CD14-positive monocyte (primary cell): ENCODE measurements at regions not wholly inside any gene's neighbourhood (a gene's known extent, or its start where the extent isn't known, plus 50 kb on each side); places are given as distances from the start of the nearest gene placed in this dataset.

ENCODE experiments used
- DNase-seq, 3 donors: peaks; one replicate each; pipeline ENCODE4 v3.0.0-alpha.2; 2011 to 2022
- H2AFZ ChIP-seq: 2 replicates; pipeline ENCODE4 v1.6.0; 2012; ENCODE audit warnings: mild to moderate bottlenecking, low read depth, low read length, inconsistent platforms; ENCODE audit not compliant: insufficient read depth, poor library complexity, severe bottlenecking
- H3K27ac ChIP-seq, 2 donors: 1 replicate in 1 of 2; 2 replicates in 1 of 2; pipeline ENCODE4 v1.5.1; 2012 to 2013; ENCODE audit warnings: low read length in 2 of 2, control low read depth in 1 of 2, inconsistent platforms in 1 of 2, low read depth in 1 of 2, mild to moderate bottlenecking in 1 of 2
- H3K27me3 ChIP-seq, 2 donors: one replicate each; pipeline versions ENCODE4 v1.6.0 to v1.6.1; 2011 to 2013; ENCODE audit warnings: low read length in 2 of 2; ENCODE audit not compliant: control insufficient read depth in 2 of 2, insufficient read depth in 2 of 2
- H3K36me3 ChIP-seq, 2 donors: replicated peaks in 1 of 2; 1 replicate in 1 of 2; 2 replicates in 1 of 2; pipeline versions ENCODE4 v1.5.1 to v1.6.1; 2012 to 2013; ENCODE audit warnings: low read length in 2 of 2, control low read depth in 1 of 2, inconsistent platforms in 1 of 2, mild to moderate bottlenecking in 1 of 2; ENCODE audit not compliant: insufficient read depth in 2 of 2, control insufficient read depth in 1 of 2
- H3K4me1 ChIP-seq, 2 donors: 1 replicate in 1 of 2; 2 replicates in 1 of 2; pipeline versions ENCODE4 v1.5.1 to v1.6.1; 2012 to 2013; ENCODE audit warnings: low read length in 2 of 2, control low read depth in 1 of 2, inconsistent platforms in 1 of 2, mild to moderate bottlenecking in 1 of 2, moderate library complexity in 1 of 2; ENCODE audit not compliant: insufficient read depth in 2 of 2, control insufficient read depth in 1 of 2
- H3K4me2 ChIP-seq: replicated peaks from 2 replicates; pipeline ENCODE3; 2012; ENCODE audit warnings: low read length, moderate library complexity, mild to moderate bottlenecking; ENCODE audit not compliant: poor library complexity, severe bottlenecking; ENCODE audit errors: extremely low read depth
- H3K4me3 ChIP-seq, 3 experiments: fragments of 200-600 bp in 1 of 3; sonication (generic) in 1 of 3; replicated peaks in 1 of 3; 1 replicate in 2 of 3; 2 replicates in 1 of 3; pipeline ENCODE4 v1.5.1; 2011 to 2013; ENCODE audit warnings: low read length in 3 of 3, mild to moderate bottlenecking in 3 of 3, control low read depth in 2 of 3, low read depth in 2 of 3, inconsistent platforms in 1 of 3, moderate library complexity in 1 of 3
- H3K79me2 ChIP-seq: 2 replicates; pipeline ENCODE4 v1.6.0; 2012; ENCODE audit warnings: mild to moderate bottlenecking, control low read depth, inconsistent platforms, low read length, moderate library complexity; ENCODE audit not compliant: insufficient read depth
- H3K9ac ChIP-seq: 2 replicates; pipeline ENCODE4 v1.6.0; 2017; ENCODE audit warnings: low read length, mild to moderate bottlenecking; ENCODE audit not compliant: insufficient read depth, poor library complexity, severe bottlenecking
- H3K9me3 ChIP-seq, 2 donors: replicated peaks in 1 of 2; 1 replicate in 1 of 2; 2 replicates in 1 of 2; pipeline versions ENCODE4 v1.5.1 to v1.6.1; 2012 to 2013; ENCODE audit warnings: low read length in 2 of 2, control low read depth in 1 of 2; ENCODE audit not compliant: control insufficient read depth in 1 of 2, insufficient read depth in 1 of 2
- H4K20me1 ChIP-seq: 2 replicates; pipeline ENCODE4 v1.6.0; 2012; ENCODE audit warnings: mild to moderate bottlenecking, low read length, control low read depth, moderate library complexity; ENCODE audit not compliant: insufficient read depth
- H3K27ac Mint-ChIP-seq, 7 donors: one replicate each; pipeline ENCODE4 v1.8.0; 2020; ENCODE audit warnings: mild to moderate bottlenecking in 7 of 7, mixed read lengths in 7 of 7, moderate library complexity in 6 of 7, inconsistent platforms in 2 of 7
- H3K27me3 Mint-ChIP-seq, 3 donors: one replicate each; pipeline ENCODE4 v1.8.0; 2021 to 2022; ENCODE audit warnings: low read depth in 3 of 3, mild to moderate bottlenecking in 3 of 3, mixed read lengths in 3 of 3, moderate library complexity in 3 of 3, inconsistent platforms in 1 of 3
- H3K36me3 Mint-ChIP-seq, 2 donors: one replicate each; pipeline ENCODE4 v1.8.0; 2020; ENCODE audit warnings: mixed read lengths in 2 of 2, inconsistent platforms in 1 of 2, mild to moderate bottlenecking in 1 of 2
- H3K4me1 Mint-ChIP-seq: one replicate; pipeline ENCODE4 v1.8.0; 2020; ENCODE audit warnings: mild to moderate bottlenecking, mixed read lengths
- H3K4me3 Mint-ChIP-seq, 2 donors: one replicate each; pipeline ENCODE4 v1.8.0; 2020; ENCODE audit warnings: mild to moderate bottlenecking in 2 of 2, mixed read lengths in 2 of 2, moderate library complexity in 1 of 2
- H3K9me3 Mint-ChIP-seq, 7 donors: one replicate each; pipeline ENCODE4 v1.8.0; 2020 to 2022; ENCODE audit warnings: mixed read lengths in 7 of 7, mild to moderate bottlenecking in 6 of 7, moderate library complexity in 6 of 7, inconsistent platforms in 2 of 7
- WGBS: methylation state at CpG from one replicate; pipeline ENCODE4 v1.1.5; 2013; ENCODE audit warnings: missing lambda C conversion rate; ENCODE audit not compliant: insufficient coverage; 5-methylcytosine and 5-hydroxymethylcytosine counted together
- intact Hi-C, 2 donors: fragments of 100-400 bp; cut with micrococcal nuclease; formaldehyde crosslinking; loops; one replicate each; pipeline versions ENCODE4 v1.15.0 to v1.15.1; 2023
- TF ChIP-seq, protein P1 (sequence below): fragments of 200-600 bp; IDR thresholded peaks from one replicate; pipeline ENCODE4 v1.8.0; 2022; ENCODE audit warnings: antibody characterized with exemption, mild to moderate bottlenecking

DNA sequence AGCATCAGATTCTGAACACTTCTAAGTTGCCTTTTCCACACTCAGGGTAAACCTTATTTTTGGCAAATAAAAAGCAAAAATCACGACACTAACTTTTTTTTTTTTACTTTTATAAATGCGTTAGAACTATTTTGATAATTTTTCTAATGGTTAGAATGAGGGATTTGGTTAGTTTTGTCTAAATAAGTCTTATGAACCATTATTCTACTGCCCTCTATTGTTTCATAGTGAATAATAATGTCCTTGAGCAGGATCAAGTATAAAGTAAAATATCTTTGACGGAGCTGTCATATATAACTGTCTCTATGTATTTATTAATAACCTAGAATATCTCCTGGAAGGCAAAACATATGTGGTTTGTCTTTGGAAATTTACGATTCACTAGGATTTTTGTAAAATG is 631.8 kb downstream of the GABRG2 start:
- Mint-ChIP-seq H3K4me1 (no peaks in the 10 kb centered on the region), H3K9me3 (peaks cover 0 to 14% (median 8%) of the 10 kb centered on the region in 7 donors), H3K27ac (no peak overlapping the region), H3K36me3 (no peaks in the 10 kb centered on the region), H3K27me3 (peaks cover 0 to 4% (median 0%) of the 10 kb centered on the region in 3 donors), H3K4me3 (no peak overlapping the region)
- Histone ChIP-seq H3K36me3 (no peaks in the 10 kb centered on the region), H3K27ac (no peak overlapping the region), H4K20me1 (no peaks in the 10 kb centered on the region), H2AFZ (no peak overlapping the region), H3K4me3 (no peak overlapping the region), H3K4me2 (no peak overlapping the region), H3K9ac (no peak overlapping the region), H3K4me1 (no peaks in the 10 kb centered on the region), H3K9me3 (peaks cover 5 to 8% of the 10 kb centered on the region in 2 donors), H3K79me2 (no peaks in the 10 kb centered on the region), H3K27me3 (no peaks in the 10 kb centered on the region)
- intact Hi-C loops, result no loop called here
- TF ChIP-seq, protein P1, sequence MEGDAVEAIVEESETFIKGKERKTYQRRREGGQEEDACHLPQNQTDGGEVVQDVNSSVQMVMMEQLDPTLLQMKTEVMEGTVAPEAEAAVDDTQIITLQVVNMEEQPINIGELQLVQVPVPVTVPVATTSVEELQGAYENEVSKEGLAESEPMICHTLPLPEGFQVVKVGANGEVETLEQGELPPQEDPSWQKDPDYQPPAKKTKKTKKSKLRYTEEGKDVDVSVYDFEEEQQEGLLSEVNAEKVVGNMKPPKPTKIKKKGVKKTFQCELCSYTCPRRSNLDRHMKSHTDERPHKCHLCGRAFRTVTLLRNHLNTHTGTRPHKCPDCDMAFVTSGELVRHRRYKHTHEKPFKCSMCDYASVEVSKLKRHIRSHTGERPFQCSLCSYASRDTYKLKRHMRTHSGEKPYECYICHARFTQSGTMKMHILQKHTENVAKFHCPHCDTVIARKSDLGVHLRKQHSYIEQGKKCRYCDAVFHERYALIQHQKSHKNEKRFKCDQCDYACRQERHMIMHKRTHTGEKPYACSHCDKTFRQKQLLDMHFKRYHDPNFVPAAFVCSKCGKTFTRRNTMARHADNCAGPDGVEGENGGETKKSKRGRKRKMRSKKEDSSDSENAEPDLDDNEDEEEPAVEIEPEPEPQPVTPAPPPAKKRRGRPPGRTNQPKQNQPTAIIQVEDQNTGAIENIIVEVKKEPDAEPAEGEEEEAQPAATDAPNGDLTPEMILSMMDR, result no peak
- no peak for DNase-seq
- WGBS, result no CpG with 5 or more reads among the region's 4 CpGs

DNA sequence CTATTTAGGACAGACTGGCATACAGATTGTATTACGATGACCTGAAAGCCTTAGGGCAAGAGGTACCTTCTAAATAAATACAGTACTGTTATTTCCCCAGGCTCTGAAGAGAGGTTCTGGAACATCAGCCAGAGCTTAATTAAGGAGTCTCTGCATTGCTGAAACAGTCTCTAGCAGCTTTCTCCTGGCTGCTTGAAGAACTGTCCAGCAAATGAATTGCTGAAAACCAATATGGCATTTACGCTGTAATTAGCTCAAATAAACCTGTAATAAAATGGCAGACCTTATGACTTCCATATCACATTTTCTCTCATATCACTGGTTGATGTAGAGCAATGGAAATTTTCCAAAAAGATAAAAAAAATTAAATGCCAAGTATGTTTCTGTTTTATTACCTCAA is 636.3 kb downstream of the GABRG2 start:
- WGBS, result no CpG with 5 or more reads among the region's 2 CpGs
- Histone ChIP-seq H3K9ac (no peak overlapping the region), H3K4me1 (no peaks in the 10 kb centered on the region), H3K36me3 (no peaks in the 10 kb centered on the region), H2AFZ (no peak overlapping the region), H3K4me3 (no peak overlapping the region), H3K27ac (no peak overlapping the region), H3K79me2 (no peaks in the 10 kb centered on the region), H3K9me3 (no peaks in the 10 kb centered on the region), H4K20me1 (no peaks in the 10 kb centered on the region), H3K4me2 (no peak overlapping the region), H3K27me3 (no peaks in the 10 kb centered on the region)
- Mint-ChIP-seq H3K4me1 (no peaks in the 10 kb centered on the region), H3K27me3 (no peaks in the 10 kb centered on the region), H3K9me3 (no peaks in the 10 kb centered on the region), H3K4me3 (no peak overlapping the region), H3K27ac (no peak overlapping the region), H3K36me3 (no peaks in the 10 kb centered on the region)
- intact Hi-C loops, result no loop called here
- DNase-seq, result no peak
- TF ChIP-seq, protein P1, result no peak
